Choroid plexus epithelial cell (primary cell): ENCODE measurements at regions not wholly inside any gene's neighbourhood (a gene's known extent, or its start where the extent isn't known, plus 50 kb on each side); places are given as distances from the start of the nearest gene placed in this dataset.

ENCODE experiments used
- DNase-seq: peaks from one replicate; pipeline ENCODE4 v3.0.0-alpha.2; 2010; ENCODE audit warnings: low read depth
- H3K4me3 ChIP-seq: 2 replicates; pipeline ENCODE4 v1.5.1; 2011; ENCODE audit warnings: low read depth, mild to moderate bottlenecking, control low read depth, low read length, moderate library complexity
- TF ChIP-seq, protein P1 (sequence below): conservative IDR thresholded peaks from 2 replicates; pipeline ENCODE4 v1.5.1; 2011; ENCODE audit warnings: low read depth, mild to moderate bottlenecking, control low read depth, inconsistent platforms, low read length, moderate library complexity

GRCh38 chr19:16023146-16023915 lies 53.0 kb upstream of the TPM4 start:
- no peak for DNase-seq
- H3K4me3 ChIP-seq: no peak overlapping the region
- TF ChIP-seq, protein P1, sequence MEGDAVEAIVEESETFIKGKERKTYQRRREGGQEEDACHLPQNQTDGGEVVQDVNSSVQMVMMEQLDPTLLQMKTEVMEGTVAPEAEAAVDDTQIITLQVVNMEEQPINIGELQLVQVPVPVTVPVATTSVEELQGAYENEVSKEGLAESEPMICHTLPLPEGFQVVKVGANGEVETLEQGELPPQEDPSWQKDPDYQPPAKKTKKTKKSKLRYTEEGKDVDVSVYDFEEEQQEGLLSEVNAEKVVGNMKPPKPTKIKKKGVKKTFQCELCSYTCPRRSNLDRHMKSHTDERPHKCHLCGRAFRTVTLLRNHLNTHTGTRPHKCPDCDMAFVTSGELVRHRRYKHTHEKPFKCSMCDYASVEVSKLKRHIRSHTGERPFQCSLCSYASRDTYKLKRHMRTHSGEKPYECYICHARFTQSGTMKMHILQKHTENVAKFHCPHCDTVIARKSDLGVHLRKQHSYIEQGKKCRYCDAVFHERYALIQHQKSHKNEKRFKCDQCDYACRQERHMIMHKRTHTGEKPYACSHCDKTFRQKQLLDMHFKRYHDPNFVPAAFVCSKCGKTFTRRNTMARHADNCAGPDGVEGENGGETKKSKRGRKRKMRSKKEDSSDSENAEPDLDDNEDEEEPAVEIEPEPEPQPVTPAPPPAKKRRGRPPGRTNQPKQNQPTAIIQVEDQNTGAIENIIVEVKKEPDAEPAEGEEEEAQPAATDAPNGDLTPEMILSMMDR: no peak

DNA sequence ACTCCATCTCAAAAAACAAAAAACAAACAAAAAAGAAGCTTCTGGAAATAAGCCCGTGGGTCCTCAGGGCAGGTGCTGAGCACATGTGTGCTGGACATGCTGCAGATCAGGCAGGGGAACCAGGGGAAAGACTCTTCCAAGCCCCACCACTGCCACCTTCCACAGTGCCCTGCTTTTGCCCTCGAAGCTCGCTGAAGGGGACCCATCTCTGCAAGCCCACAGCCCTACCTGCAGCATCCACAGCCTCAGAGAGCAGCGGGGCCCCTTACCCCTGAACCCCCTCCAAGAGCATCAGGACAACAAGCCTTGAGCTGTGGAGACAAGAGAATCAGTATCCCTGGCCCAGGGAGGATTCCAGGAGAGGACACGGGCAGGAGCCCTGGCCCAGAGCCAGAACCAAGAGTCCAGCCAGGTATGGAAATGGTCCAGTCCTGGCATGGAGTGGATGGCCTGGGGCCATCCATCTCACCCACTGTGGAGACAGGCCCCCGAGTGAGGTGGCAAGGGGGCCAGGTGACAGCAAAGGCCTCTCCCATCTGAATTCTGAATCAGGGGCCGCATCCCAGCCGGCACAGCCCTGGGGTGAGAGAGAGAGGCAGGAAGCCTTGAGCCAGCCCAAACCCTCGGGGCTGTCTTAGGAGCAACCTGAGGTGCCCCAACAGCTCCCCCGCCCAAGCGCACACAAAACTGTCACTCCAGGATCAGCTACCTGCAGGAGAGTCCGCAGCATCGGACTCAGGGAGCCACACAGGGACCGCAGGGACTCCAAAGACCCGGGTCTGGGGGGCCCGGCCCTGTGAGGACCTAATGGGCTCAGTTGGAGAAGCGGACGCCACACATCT lies 51.8 kb upstream of the TPM4 start:
- no peak overlapping the region for H3K4me3 ChIP-seq
- TF ChIP-seq, protein P1: no peak
- DNase-seq: no peak

- no peak overlapping the region for H3K4me3 ChIP-seq
- TF ChIP-seq, protein P1: peak; percentile 76
- DNase-seq: peak; percentile 68
Measured at GRCh38 chr19:16025108-16026101, 50.9 kb upstream of the TPM4 start.

DNA sequence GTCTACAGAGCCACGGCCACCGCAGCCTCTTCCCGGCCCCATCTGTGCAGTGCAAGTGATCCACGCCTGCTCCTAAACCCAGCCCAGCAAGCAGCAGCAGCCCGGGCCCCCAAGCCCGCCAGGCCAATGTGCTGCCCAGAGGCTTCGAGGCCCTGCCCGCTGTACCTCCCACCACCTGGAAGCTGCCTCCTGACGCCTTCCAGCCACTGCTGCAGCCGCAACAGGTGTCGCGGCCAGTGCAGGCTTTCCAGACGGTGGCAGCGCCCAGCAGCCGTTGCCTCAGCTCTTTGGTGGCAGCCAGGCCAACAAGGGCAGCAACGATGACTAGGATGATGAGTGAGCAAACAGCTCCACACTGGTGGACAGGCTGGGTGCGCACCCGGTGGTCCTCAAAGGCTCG lies 50.2 kb upstream of the TPM4 start:
- no peak for DNase-seq
- TF ChIP-seq, protein P1: no peak
- no peak overlapping the region for H3K4me3 ChIP-seq
